GM23338 (cell line): ENCODE measurements at regions not wholly inside any gene's neighbourhood (a gene's known extent, or its start where the extent isn't known, plus 50 kb on each side); places are given as distances from the start of the nearest gene placed in this dataset.

Experiments used
- ATAC-seq: fragments of 200-7000 bp; cut with Tn5 transposase; 3 replicates; pipeline ENCODE4 v1.9.1; 2020
- DNase-seq: peaks from one replicate; pipeline ENCODE4 v3.0.0-alpha.2; 2015; ENCODE audit warnings: low spot score
- H2AFZ ChIP-seq: fragments of 200-600 bp; sonication (generic); 2 replicates; pipeline ENCODE4 v1.8.0; 2016; ENCODE audit warnings: antibody characterized with exemption, mild to moderate bottlenecking, moderate library complexity
- H3F3A ChIP-seq: fragments of 200-600 bp; sonication (generic); replicated peaks from 2 replicates; pipeline ENCODE4 v1.8.0; 2017; ENCODE audit warnings: antibody characterized with exemption, mixed run types, low read depth
- H3K27ac ChIP-seq: fragments of 200-600 bp; sonication (generic); 2 replicates; pipeline ENCODE4 v1.6.1; 2016; ENCODE audit warnings: low read depth
- H3K27me3 ChIP-seq: fragments of 200-600 bp; sonication (generic); 2 replicates; pipeline ENCODE4 v1.8.0; 2016; ENCODE audit warnings: mild to moderate bottlenecking, mixed run types, moderate library complexity; ENCODE audit not compliant: insufficient read depth
- H3K36me3 ChIP-seq: fragments of 200-600 bp; sonication (generic); 2 replicates; pipeline ENCODE4 v1.8.0; 2016; ENCODE audit warnings: mild to moderate bottlenecking; ENCODE audit not compliant: insufficient read depth
- H3K4me1 ChIP-seq: fragments of 200-600 bp; sonication (generic); 2 replicates; pipeline ENCODE4 v1.8.0; 2016; ENCODE audit warnings: mild to moderate bottlenecking, moderate library complexity; ENCODE audit not compliant: insufficient read depth
- H3K4me2 ChIP-seq: fragments of 200-600 bp; sonication (generic); 2 replicates; pipeline ENCODE4 v1.7.1; 2017; ENCODE audit warnings: mixed run types
- H3K4me3 ChIP-seq: fragments of 200-600 bp; sonication (generic); 2 replicates; pipeline ENCODE4 v1.6.1; 2016; ENCODE audit warnings: mixed run types
- H3K79me2 ChIP-seq: fragments of 200-600 bp; sonication (generic); replicated peaks from 2 replicates; pipeline ENCODE4 v1.8.0; 2017; ENCODE audit warnings: mild to moderate bottlenecking; ENCODE audit not compliant: insufficient read depth
- H3K9me2 ChIP-seq: fragments of 200-600 bp; sonication (generic); 2 replicates; pipeline ENCODE4 v1.8.0; 2017; ENCODE audit not compliant: insufficient read depth
- H4K20me1 ChIP-seq: fragments of 200-600 bp; sonication (generic); replicated peaks from 2 replicates; pipeline ENCODE4 v1.8.0; 2017; ENCODE audit warnings: mild to moderate bottlenecking; ENCODE audit not compliant: insufficient read depth
- H3K27ac Mint-ChIP-seq: 2 replicates; pipeline ENCODE4 v1.8.0; 2020; ENCODE audit warnings: inconsistent platforms, mild to moderate bottlenecking, moderate library complexity, mixed read lengths
- H3K27me3 Mint-ChIP-seq: 3 replicates; pipeline ENCODE4 v1.8.0; 2022; ENCODE audit warnings: low read depth, mild to moderate bottlenecking, moderate library complexity, mixed read lengths, inconsistent platforms; ENCODE audit not compliant: insufficient read depth, poor library complexity
- H3K36me3 Mint-ChIP-seq: 3 replicates; pipeline ENCODE4 v1.8.0; 2021; ENCODE audit warnings: low read depth, mild to moderate bottlenecking, inconsistent platforms, moderate library complexity, mixed read lengths
- H3K4me1 Mint-ChIP-seq: 3 replicates; pipeline ENCODE4 v1.8.0; 2020; ENCODE audit warnings: mild to moderate bottlenecking, inconsistent platforms, mixed read lengths
- H3K4me3 Mint-ChIP-seq: 3 replicates; pipeline ENCODE4 v1.8.0; 2021; ENCODE audit warnings: moderate library complexity, mild to moderate bottlenecking, inconsistent platforms, mixed read lengths
- H3K9me3 Mint-ChIP-seq: 3 replicates; pipeline ENCODE4 v1.8.0; 2020; ENCODE audit warnings: moderate library complexity, mild to moderate bottlenecking, inconsistent platforms, mixed read lengths
- CREB1 ChIP-seq: fragments of 250-450 bp; sonication (Bioruptor Pico); IDR thresholded peaks from 2 replicates; pipeline ENCODE4 v1.5.0; 2020; ENCODE audit warnings: low read depth, mild to moderate bottlenecking, moderate library complexity
- EZH2 ChIP-seq: fragments of 200-600 bp; sonication (generic); IDR thresholded peaks from one replicate; pipeline ENCODE4 v1.8.0; 2017; ENCODE audit warnings: antibody characterized with exemption, mild to moderate bottlenecking, low read depth; ENCODE audit not compliant: unreplicated experiment
- EZH2phosphoT487 ChIP-seq: fragments of 200-600 bp; sonication (generic); IDR thresholded peaks from one replicate; pipeline ENCODE4 v1.8.1; 2018; ENCODE audit warnings: antibody characterized with exemption; ENCODE audit not compliant: unreplicated experiment
- JUNB ChIP-seq: IDR thresholded peaks from one replicate; pipeline ENCODE4 v1.6.1; 2016; ENCODE audit warnings: antibody characterized with exemption; ENCODE audit not compliant: unreplicated experiment
- NANOG ChIP-seq: IDR thresholded peaks from 2 replicates; pipeline ENCODE4 v1.6.1; 2016; ENCODE audit warnings: antibody characterized with exemption, borderline replicate concordance
- POLR2AphosphoS5 ChIP-seq: IDR thresholded peaks from 2 replicates; pipeline ENCODE4 v1.6.1; 2016; ENCODE audit warnings: antibody characterized with exemption, low read depth
- STAT1 ChIP-seq: IDR thresholded peaks from one replicate; pipeline ENCODE4 v1.6.1; 2016; ENCODE audit warnings: antibody characterized with exemption; ENCODE audit not compliant: unreplicated experiment
- ZNF114 ChIP-seq: fragments of 250-450 bp; sonication (Bioruptor Pico); IDR thresholded peaks from 2 replicates; pipeline ENCODE4 v1.5.0; 2020; ENCODE audit warnings: mild to moderate bottlenecking, moderate library complexity
- ZNF331 ChIP-seq: fragments of 250-450 bp; sonication (Bioruptor Pico); IDR thresholded peaks from 2 replicates; pipeline ENCODE4 v1.5.0; 2020; ENCODE audit warnings: low read depth, mild to moderate bottlenecking, moderate library complexity
- TF ChIP-seq, protein P1 (sequence below): IDR thresholded peaks from one replicate; pipeline ENCODE4 v1.6.1; 2018; ENCODE audit warnings: antibody characterized with exemption; ENCODE audit not compliant: unreplicated experiment
- TF ChIP-seq, protein P2 (sequence below): fragments of 250-450 bp; sonication (Bioruptor Pico); IDR thresholded peaks from 2 replicates; pipeline ENCODE4 v1.5.0; 2020; ENCODE audit warnings: mild to moderate bottlenecking, moderate library complexity
- TF ChIP-seq, protein P3 (sequence below): IDR thresholded peaks from 2 replicates; pipeline ENCODE4 v1.6.1; 2016; ENCODE audit warnings: antibody characterized with exemption
- TF ChIP-seq, protein P4 (sequence below), 2 experiments: fragments of 200-600 bp in 1 of 2; sonication (generic) in 1 of 2; conservative IDR thresholded peaks; 2 replicates each; pipeline versions ENCODE4 v1.5.1 to v1.6.1; 2016 to 2017; ENCODE audit warnings: antibody characterized with exemption in 2 of 2, low read depth in 2 of 2, mild to moderate bottlenecking in 2 of 2, moderate library complexity in 1 of 2

DNA sequence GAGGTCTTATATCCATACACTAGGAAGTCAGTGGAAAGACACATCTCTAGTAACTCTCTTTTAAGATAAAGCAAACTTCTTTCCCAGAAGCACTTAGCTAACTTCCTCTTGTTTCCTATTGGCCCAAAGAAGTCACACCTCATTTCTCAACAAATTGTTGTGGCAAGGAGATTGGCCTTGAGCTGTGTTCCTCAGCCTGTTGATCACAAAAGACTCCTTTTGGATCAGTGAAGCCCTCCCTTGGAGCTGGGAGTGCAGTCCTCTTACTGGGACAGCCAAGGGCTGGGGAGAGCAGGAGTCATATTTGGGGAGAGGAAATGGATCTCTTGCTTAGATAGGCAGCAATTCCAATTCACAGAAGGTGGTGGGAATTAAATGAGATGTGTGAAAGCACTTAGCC, 51.2 kb upstream of the DAPL1 start:
- Mint-ChIP-seq H3K4me3 (no peak overlapping the region), H3K4me1 (peaks cover 26% of the 10 kb centered on the region), H3K27ac (no peak overlapping the region), H3K36me3 (no peaks in the 10 kb centered on the region), H3K9me3 (no peaks in the 10 kb centered on the region; the same call in 2 of the 3 replicates), H3K27me3 (peaks cover 9% of the 10 kb centered on the region)
- H3K9me2 ChIP-seq = 0 out of 2 replicates have a peak, but pooled peaks cover 3% of the 10 kb centered on the region
- ATAC-seq (no peak), DNase-seq (no peak)
- H4K20me1 ChIP-seq = no peaks in the 10 kb centered on the region
- peak overlapping the region; percentile 49; the same call in 1 of the 2 replicates for H2AFZ ChIP-seq
- no peaks in the 10 kb centered on the region for H3K27me3 ChIP-seq
- peaks cover 8% of the 10 kb centered on the region; the same call in 1 of the 2 replicates for H3K4me1 ChIP-seq
- H3K4me2 ChIP-seq = no peak overlapping the region
- H3K4me3 ChIP-seq = no peak overlapping the region
- TF ChIP-seq, protein P1, sequence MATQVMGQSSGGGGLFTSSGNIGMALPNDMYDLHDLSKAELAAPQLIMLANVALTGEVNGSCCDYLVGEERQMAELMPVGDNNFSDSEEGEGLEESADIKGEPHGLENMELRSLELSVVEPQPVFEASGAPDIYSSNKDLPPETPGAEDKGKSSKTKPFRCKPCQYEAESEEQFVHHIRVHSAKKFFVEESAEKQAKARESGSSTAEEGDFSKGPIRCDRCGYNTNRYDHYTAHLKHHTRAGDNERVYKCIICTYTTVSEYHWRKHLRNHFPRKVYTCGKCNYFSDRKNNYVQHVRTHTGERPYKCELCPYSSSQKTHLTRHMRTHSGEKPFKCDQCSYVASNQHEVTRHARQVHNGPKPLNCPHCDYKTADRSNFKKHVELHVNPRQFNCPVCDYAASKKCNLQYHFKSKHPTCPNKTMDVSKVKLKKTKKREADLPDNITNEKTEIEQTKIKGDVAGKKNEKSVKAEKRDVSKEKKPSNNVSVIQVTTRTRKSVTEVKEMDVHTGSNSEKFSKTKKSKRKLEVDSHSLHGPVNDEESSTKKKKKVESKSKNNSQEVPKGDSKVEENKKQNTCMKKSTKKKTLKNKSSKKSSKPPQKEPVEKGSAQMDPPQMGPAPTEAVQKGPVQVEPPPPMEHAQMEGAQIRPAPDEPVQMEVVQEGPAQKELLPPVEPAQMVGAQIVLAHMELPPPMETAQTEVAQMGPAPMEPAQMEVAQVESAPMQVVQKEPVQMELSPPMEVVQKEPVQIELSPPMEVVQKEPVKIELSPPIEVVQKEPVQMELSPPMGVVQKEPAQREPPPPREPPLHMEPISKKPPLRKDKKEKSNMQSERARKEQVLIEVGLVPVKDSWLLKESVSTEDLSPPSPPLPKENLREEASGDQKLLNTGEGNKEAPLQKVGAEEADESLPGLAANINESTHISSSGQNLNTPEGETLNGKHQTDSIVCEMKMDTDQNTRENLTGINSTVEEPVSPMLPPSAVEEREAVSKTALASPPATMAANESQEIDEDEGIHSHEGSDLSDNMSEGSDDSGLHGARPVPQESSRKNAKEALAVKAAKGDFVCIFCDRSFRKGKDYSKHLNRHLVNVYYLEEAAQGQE = no peak
- TF ChIP-seq CREB1 (CRISPR knock-in tag) = no peak
- TF ChIP-seq NANOG = no peak
- TF ChIP-seq, protein P2, sequence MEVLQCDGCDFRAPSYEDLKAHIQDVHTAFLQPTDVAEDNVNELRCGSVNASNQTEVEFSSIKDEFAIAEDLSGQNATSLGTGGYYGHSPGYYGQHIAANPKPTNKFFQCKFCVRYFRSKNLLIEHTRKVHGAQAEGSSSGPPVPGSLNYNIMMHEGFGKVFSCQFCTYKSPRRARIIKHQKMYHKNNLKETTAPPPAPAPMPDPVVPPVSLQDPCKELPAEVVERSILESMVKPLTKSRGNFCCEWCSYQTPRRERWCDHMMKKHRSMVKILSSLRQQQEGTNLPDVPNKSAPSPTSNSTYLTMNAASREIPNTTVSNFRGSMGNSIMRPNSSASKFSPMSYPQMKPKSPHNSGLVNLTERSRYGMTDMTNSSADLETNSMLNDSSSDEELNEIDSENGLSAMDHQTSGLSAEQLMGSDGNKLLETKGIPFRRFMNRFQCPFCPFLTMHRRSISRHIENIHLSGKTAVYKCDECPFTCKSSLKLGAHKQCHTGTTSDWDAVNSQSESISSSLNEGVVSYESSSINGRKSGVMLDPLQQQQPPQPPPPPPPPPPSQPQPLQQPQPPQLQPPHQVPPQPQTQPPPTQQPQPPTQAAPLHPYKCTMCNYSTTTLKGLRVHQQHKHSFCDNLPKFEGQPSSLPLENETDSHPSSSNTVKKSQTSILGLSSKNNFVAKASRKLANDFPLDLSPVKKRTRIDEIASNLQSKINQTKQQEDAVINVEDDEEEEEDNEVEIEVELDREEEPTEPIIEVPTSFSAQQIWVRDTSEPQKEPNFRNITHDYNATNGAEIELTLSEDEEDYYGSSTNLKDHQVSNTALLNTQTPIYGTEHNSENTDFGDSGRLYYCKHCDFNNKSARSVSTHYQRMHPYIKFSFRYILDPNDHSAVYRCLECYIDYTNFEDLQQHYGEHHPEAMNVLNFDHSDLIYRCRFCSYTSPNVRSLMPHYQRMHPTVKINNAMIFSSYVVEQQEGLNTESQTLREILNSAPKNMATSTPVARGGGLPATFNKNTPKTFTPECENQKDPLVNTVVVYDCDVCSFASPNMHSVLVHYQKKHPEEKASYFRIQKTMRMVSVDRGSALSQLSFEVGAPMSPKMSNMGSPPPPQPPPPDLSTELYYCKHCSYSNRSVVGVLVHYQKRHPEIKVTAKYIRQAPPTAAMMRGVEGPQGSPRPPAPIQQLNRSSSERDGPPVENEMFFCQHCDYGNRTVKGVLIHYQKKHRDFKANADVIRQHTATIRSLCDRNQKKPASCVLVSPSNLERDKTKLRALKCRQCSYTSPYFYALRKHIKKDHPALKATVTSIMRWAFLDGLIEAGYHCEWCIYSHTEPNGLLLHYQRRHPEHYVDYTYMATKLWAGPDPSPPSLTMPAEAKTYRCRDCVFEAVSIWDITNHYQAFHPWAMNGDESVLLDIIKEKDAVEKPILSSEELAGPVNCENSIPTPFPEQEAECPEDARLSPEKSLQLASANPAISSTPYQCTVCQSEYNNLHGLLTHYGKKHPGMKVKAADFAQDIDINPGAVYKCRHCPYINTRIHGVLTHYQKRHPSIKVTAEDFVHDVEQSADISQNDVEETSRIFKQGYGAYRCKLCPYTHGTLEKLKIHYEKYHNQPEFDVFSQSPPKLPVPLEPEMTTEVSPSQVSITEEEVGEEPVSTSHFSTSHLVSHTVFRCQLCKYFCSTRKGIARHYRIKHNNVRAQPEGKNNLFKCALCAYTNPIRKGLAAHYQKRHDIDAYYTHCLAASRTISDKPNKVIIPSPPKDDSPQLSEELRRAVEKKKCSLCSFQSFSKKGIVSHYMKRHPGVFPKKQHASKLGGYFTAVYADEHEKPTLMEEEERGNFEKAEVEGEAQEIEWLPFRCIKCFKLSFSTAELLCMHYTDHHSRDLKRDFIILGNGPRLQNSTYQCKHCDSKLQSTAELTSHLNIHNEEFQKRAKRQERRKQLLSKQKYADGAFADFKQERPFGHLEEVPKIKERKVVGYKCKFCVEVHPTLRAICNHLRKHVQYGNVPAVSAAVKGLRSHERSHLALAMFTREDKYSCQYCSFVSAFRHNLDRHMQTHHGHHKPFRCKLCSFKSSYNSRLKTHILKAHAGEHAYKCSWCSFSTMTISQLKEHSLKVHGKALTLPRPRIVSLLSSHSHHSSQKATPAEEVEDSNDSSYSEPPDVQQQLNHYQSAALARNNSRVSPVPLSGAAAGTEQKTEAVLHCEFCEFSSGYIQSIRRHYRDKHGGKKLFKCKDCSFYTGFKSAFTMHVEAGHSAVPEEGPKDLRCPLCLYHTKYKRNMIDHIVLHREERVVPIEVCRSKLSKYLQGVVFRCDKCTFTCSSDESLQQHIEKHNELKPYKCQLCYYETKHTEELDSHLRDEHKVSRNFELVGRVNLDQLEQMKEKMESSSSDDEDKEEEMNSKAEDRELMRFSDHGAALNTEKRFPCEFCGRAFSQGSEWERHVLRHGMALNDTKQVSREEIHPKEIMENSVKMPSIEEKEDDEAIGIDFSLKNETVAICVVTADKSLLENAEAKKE (CRISPR knock-in tag) = no peak
- TF ChIP-seq POLR2AphosphoS5 = no peak
- no peak for TF ChIP-seq ZNF114 (CRISPR knock-in tag)
- TF ChIP-seq ZNF331 (CRISPR knock-in tag) = no peak
- no peak for TF ChIP-seq STAT1
- TF ChIP-seq, protein P3, sequence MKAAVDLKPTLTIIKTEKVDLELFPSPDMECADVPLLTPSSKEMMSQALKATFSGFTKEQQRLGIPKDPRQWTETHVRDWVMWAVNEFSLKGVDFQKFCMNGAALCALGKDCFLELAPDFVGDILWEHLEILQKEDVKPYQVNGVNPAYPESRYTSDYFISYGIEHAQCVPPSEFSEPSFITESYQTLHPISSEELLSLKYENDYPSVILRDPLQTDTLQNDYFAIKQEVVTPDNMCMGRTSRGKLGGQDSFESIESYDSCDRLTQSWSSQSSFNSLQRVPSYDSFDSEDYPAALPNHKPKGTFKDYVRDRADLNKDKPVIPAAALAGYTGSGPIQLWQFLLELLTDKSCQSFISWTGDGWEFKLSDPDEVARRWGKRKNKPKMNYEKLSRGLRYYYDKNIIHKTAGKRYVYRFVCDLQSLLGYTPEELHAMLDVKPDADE = no peak
- TF ChIP-seq, protein P4, sequence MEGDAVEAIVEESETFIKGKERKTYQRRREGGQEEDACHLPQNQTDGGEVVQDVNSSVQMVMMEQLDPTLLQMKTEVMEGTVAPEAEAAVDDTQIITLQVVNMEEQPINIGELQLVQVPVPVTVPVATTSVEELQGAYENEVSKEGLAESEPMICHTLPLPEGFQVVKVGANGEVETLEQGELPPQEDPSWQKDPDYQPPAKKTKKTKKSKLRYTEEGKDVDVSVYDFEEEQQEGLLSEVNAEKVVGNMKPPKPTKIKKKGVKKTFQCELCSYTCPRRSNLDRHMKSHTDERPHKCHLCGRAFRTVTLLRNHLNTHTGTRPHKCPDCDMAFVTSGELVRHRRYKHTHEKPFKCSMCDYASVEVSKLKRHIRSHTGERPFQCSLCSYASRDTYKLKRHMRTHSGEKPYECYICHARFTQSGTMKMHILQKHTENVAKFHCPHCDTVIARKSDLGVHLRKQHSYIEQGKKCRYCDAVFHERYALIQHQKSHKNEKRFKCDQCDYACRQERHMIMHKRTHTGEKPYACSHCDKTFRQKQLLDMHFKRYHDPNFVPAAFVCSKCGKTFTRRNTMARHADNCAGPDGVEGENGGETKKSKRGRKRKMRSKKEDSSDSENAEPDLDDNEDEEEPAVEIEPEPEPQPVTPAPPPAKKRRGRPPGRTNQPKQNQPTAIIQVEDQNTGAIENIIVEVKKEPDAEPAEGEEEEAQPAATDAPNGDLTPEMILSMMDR (conservative IDR thresholded peaks at IDR 0.05; ENCODE audit: low read depth in 2 of 2) = no peak
- no peak for TF ChIP-seq JUNB
- no peak for TF ChIP-seq EZH2
- TF ChIP-seq EZH2phosphoT487 = no peak
- no peak overlapping the region for H3K27ac ChIP-seq
- no peaks in the 10 kb centered on the region for H3K36me3 ChIP-seq
- no peaks in the 10 kb centered on the region for H3F3A ChIP-seq
- H3K79me2 ChIP-seq = no peaks in the 10 kb centered on the region
